ENCODE measurements at regions not wholly inside any gene's neighbourhood (a gene's known extent, or its start where the extent isn't known, plus 50 kb on each side); places are given as distances from the start of the nearest gene placed in this dataset.

DNA sequence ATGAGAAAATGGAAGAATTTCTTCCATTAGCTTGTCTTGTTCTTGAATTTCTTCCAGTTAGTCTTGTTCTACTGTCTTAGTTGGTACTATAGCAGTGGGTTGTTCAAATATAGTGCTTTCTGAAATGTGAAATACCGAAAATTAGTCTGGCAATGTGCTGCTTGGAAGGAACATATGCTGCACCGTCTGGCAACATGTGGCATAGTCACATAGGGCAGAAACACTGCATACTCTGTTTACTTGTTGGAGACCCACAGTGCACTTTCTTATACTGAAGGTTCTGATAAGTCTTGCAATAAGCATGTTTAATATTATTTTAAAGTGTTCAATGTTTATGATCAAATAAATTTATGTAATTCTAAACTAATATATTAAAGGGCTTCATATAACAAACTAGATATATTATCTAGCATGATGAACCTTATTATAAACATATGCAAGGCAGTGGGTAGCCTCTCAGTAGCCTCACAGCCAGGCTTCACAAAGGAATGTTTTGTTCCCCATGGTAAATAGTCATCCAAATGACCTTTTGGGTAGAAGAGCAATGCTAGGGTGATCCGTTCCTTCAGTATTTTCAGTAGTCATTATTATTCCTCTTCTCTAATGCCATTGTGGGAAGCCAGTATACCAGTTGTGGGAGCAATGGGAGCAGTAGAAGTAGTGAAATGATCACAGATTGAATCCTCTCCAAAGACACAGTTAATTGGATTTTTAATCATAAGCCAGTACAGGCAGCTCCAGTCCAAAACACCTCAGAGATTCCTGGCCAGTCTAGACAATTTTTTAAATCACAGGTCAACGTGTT, 1106.7 kb downstream of the DTWD2 start:
- 85 to 90% methylated on average over 4 of the region's 4 CpGs for whole genome bisulfite sequencing, 2 donors
- ATAC-seq (ENCODE audit: insufficient read depth, low FRiP score) = no peak

DNA sequence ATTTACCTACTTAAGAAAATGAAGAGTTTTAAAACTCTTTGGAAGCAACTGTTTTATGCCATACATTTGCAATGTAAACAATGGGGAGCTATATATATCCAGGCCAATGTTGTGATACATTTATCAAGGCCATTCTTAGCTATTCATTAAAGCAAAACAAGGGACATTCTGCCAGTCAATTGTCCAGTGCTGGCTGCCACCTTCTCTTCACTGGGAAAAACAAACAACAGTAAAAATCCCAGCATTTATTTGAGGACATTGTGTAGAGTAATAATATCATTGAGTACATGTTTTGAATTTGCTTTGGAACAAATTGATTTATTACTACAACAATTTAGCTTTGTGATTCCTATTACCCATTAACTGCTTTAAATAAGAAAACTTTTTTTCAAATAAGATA, 1107.4 kb downstream of the DTWD2 start:
- Histone ChIP-seq H3K9ac (ENCODE audit: insufficient read depth in 1 of 2, low read length in 2 of 2) (no peak overlapping the region), H3K27ac (ENCODE audit: low read depth in 1 of 2, low read length in 1 of 2) (no peak overlapping the region), H3K9me3 (ENCODE audit: control insufficient read depth in 4 of 4, insufficient read depth in 3 of 4, low read length in 3 of 4) (no peaks in the 10 kb centered on the region), H3K27me3 (ENCODE audit: control insufficient read depth in 3 of 3, insufficient read depth in 3 of 3, low read length in 2 of 3) (no peaks in the 10 kb centered on the region), H3K36me3 (ENCODE audit: control insufficient read depth in 4 of 4, insufficient read depth in 4 of 4, low read length in 4 of 4) (no peaks in the 10 kb centered on the region), H3K4me1 (ENCODE audit: control insufficient read depth in 5 of 5, insufficient read depth in 5 of 5, low read length in 5 of 5) (no peaks in the 10 kb centered on the region), H3K4me3 (no peak overlapping the region)
- DNase-seq (no peak), ATAC-seq (ENCODE audit: insufficient read depth, low FRiP score) (no peak)
- TF ChIP-seq, protein P1, sequence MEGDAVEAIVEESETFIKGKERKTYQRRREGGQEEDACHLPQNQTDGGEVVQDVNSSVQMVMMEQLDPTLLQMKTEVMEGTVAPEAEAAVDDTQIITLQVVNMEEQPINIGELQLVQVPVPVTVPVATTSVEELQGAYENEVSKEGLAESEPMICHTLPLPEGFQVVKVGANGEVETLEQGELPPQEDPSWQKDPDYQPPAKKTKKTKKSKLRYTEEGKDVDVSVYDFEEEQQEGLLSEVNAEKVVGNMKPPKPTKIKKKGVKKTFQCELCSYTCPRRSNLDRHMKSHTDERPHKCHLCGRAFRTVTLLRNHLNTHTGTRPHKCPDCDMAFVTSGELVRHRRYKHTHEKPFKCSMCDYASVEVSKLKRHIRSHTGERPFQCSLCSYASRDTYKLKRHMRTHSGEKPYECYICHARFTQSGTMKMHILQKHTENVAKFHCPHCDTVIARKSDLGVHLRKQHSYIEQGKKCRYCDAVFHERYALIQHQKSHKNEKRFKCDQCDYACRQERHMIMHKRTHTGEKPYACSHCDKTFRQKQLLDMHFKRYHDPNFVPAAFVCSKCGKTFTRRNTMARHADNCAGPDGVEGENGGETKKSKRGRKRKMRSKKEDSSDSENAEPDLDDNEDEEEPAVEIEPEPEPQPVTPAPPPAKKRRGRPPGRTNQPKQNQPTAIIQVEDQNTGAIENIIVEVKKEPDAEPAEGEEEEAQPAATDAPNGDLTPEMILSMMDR (IDR thresholded peaks at IDR 0.05; ENCODE audit: control extremely low read depth, extremely low read depth) = no peak

More for the DNA sequence above, 1106.7 kb downstream of the DTWD2 start:
- Histone ChIP-seq H3K4me1 (ENCODE audit: control insufficient read depth in 5 of 5, insufficient read depth in 5 of 5, low read length in 5 of 5) (no peaks in the 10 kb centered on the region), H3K27me3 (ENCODE audit: control insufficient read depth in 3 of 3, insufficient read depth in 3 of 3, low read length in 2 of 3) (no peaks in the 10 kb centered on the region), H3K27ac (ENCODE audit: low read depth in 1 of 2, low read length in 1 of 2) (no peak overlapping the region), H3K4me3 (no peak overlapping the region), H3K36me3 (ENCODE audit: control insufficient read depth in 4 of 4, insufficient read depth in 4 of 4, low read length in 4 of 4) (no peaks in the 10 kb centered on the region), H3K9me3 (ENCODE audit: control insufficient read depth in 4 of 4, insufficient read depth in 3 of 4, low read length in 3 of 4) (no peaks in the 10 kb centered on the region), H3K9ac (ENCODE audit: insufficient read depth in 1 of 2, low read length in 2 of 2) (no peak overlapping the region)
- DNase-seq = no peak
- TF ChIP-seq, protein P1 (IDR thresholded peaks at IDR 0.05; ENCODE audit: control extremely low read depth, extremely low read depth) = no peak

DNA sequence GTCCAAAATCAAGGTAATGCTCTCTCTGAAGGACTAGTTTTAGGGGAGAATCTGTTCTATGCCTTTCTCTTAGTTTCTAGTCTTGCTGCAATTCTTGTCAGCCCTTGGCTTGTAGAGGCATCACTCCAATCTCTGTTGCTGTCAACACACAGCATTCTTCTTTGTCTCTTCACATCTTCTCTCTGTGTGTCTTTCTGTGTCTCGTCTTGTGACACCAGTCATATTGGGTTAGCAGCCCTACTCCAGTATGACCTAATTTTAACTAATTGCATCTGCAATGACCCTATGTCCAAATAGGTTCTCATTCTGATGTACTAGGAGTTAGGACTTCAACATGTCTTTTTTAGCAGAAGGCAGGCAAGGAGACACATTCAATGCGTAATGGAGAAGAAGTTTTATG, 1110.6 kb downstream of the DTWD2 start:
- 91 to 95% methylated on average over 2 of the region's 2 CpGs for WGBS, 2 donors
- TF ChIP-seq, protein P1 (IDR thresholded peaks at IDR 0.05; ENCODE audit: control extremely low read depth, extremely low read depth) = no peak

More for the DNA sequence above, 1110.6 kb downstream of the DTWD2 start:
- Histone ChIP-seq H3K9me3 (ENCODE audit: control insufficient read depth in 4 of 4, insufficient read depth in 3 of 4, low read length in 3 of 4) (no peaks in the 10 kb centered on the region), H3K4me1 (ENCODE audit: control insufficient read depth in 5 of 5, insufficient read depth in 5 of 5, low read length in 5 of 5) (no peaks in the 10 kb centered on the region), H3K9ac (ENCODE audit: insufficient read depth in 1 of 2, low read length in 2 of 2) (no peak overlapping the region), H3K27ac (ENCODE audit: low read depth in 1 of 2, low read length in 1 of 2) (no peak overlapping the region), H3K36me3 (ENCODE audit: control insufficient read depth in 4 of 4, insufficient read depth in 4 of 4, low read length in 4 of 4) (no peaks in the 10 kb centered on the region), H3K27me3 (ENCODE audit: control insufficient read depth in 3 of 3, insufficient read depth in 3 of 3, low read length in 2 of 3) (no peaks in the 10 kb centered on the region), H3K4me3 (no peak overlapping the region)
- DNase-seq (no peak), ATAC-seq (ENCODE audit: insufficient read depth, low FRiP score) (no peak)
